SK-N-SH treated with all-trans-retinoic acid at 6 μM for 48 hours (cell line): ENCODE measurements at regions not wholly inside any gene's neighbourhood (a gene's known extent, or its start where the extent isn't known, plus 50 kb on each side); places are given as distances from the start of the nearest gene placed in this dataset.

Source experiments
- ATAC-seq: fragments of 200-7000 bp; cut with Tn5 transposase; 3 replicates; pipeline ENCODE4 v1.9.1; 2020; ENCODE audit warnings: mild to moderate bottlenecking, moderate library complexity
- ARNTL ChIP-seq: fragments of 450-650 bp; formaldehyde crosslinking; IDR thresholded peaks from 2 replicates; pipeline ENCODE4 v1.5.0; 2020; ENCODE audit warnings: low read depth, mild to moderate bottlenecking, moderate library complexity, borderline replicate concordance
- BACH2 ChIP-seq: fragments of 250-450 bp; sonication (Bioruptor Pico); IDR thresholded peaks from 2 replicates; pipeline ENCODE4 v1.9.0; 2021; ENCODE audit warnings: mild to moderate bottlenecking, borderline replicate concordance
- CSDC2 ChIP-seq: fragments of 250-450 bp; sonication (Bioruptor Pico); IDR thresholded peaks from 2 replicates; pipeline ENCODE4 v1.5.0; 2020; ENCODE audit warnings: mild to moderate bottlenecking, moderate library complexity
- ESRRG ChIP-seq: fragments of 250-450 bp; sonication (Bioruptor Pico); IDR thresholded peaks from 2 replicates; pipeline ENCODE4 v1.6.1; 2021; ENCODE audit warnings: mild to moderate bottlenecking
- GLIS3 ChIP-seq: fragments of 250-450 bp; sonication (Bioruptor Pico); IDR thresholded peaks from 2 replicates; pipeline ENCODE4 v1.5.0; 2020; ENCODE audit warnings: mild to moderate bottlenecking, moderate library complexity
- OSR1 ChIP-seq: fragments of 250-450 bp; sonication (Bioruptor Pico); IDR thresholded peaks from 2 replicates; pipeline ENCODE4 v1.8.0; 2022; ENCODE audit warnings: moderate library complexity, mild to moderate bottlenecking, inconsistent platforms
- SNAI2 ChIP-seq: fragments of 250-450 bp; sonication (Bioruptor Pico); IDR thresholded peaks from 2 replicates; pipeline ENCODE4 v1.5.0; 2020; ENCODE audit warnings: mild to moderate bottlenecking, moderate library complexity
- TOX ChIP-seq: fragments of 250-450 bp; sonication (Bioruptor Pico); IDR thresholded peaks from 2 replicates; pipeline ENCODE4 v1.8.0; 2021; ENCODE audit warnings: mild to moderate bottlenecking, moderate library complexity, borderline replicate concordance
- TSHZ2 ChIP-seq: fragments of 250-450 bp; sonication (Bioruptor Pico); IDR thresholded peaks from 2 replicates; pipeline ENCODE4 v1.5.0; 2020; ENCODE audit warnings: mild to moderate bottlenecking, moderate library complexity
- ZC3H10 ChIP-seq: fragments of 250-450 bp; sonication (Bioruptor Pico); IDR thresholded peaks from 2 replicates; pipeline ENCODE4 v1.5.1; 2021; ENCODE audit warnings: mild to moderate bottlenecking, moderate library complexity
- ZFP3 ChIP-seq: fragments of 250-450 bp; sonication (Bioruptor Pico); IDR thresholded peaks from 2 replicates; pipeline ENCODE4 v1.5.0; 2020; ENCODE audit warnings: mild to moderate bottlenecking, moderate library complexity
- ZNF70 ChIP-seq: fragments of 450-650 bp; formaldehyde crosslinking; IDR thresholded peaks from 2 replicates; pipeline ENCODE4 v1.5.0; 2020; ENCODE audit warnings: mild to moderate bottlenecking, moderate library complexity
- TF ChIP-seq, protein P1 (sequence below): fragments of 250-450 bp; sonication (Bioruptor Pico); IDR thresholded peaks from 2 replicates; pipeline ENCODE4 v1.5.1; 2021; ENCODE audit warnings: mild to moderate bottlenecking, moderate library complexity
- TF ChIP-seq, protein P2 (sequence below): fragments of 250-450 bp; sonication (Bioruptor Pico); IDR thresholded peaks from 2 replicates; pipeline ENCODE4 v1.5.1; 2020; ENCODE audit warnings: low read depth, mild to moderate bottlenecking, moderate library complexity

DNA sequence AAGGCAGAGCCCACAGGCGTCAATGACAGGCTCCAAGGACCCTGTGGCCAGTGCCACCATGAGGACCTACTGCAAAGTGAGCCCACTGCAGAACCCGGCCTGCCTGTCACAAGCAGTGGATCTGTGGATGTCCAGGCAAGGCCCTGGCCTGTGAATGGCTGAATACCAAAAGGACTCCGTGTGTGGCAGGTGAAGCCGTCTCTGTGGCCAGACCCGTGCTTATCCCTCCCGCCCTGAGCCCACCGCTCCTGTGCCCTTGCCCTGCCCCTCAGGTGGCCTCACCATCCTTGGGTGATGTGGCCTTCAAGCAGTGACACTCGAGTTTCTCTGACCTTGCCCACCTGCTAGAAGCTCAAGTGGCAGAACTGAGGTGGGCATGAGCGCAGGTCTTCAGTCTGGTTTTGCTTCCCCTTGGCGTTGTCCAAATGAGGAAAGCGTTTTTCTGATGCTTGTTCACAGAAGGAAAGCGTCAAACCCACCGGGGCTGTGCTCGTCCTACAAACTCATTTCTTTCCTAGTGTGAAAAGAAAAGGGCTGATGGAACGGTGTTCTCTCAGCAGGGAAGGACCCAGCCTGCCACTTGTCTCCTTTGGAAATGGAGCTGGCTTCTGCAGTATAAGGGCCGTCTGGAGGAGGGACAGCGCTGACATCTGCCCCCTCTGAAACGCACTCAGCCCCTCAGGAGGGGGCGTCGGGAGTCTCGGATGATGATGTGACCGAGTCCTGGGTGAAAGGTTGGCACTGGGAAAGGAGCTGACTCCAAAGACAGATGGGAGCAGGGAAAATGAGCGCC, 377.7 kb upstream of the IRX4 start:
- no peak for ATAC-seq
- TF ChIP-seq BACH2 (CRISPR knock-in tag) (no peak), TSHZ2 (CRISPR knock-in tag) (no peak), SNAI2 (CRISPR knock-in tag) (no peak)
- TF ChIP-seq, protein P1, sequence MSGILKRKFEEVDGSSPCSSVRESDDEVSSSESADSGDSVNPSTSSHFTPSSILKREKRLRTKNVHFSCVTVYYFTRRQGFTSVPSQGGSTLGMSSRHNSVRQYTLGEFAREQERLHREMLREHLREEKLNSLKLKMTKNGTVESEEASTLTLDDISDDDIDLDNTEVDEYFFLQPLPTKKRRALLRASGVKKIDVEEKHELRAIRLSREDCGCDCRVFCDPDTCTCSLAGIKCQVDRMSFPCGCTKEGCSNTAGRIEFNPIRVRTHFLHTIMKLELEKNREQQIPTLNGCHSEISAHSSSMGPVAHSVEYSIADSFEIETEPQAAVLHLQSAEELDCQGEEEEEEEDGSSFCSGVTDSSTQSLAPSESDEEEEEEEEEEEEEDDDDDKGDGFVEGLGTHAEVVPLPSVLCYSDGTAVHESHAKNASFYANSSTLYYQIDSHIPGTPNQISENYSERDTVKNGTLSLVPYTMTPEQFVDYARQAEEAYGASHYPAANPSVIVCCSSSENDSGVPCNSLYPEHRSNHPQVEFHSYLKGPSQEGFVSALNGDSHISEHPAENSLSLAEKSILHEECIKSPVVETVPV: no peak

DNA sequence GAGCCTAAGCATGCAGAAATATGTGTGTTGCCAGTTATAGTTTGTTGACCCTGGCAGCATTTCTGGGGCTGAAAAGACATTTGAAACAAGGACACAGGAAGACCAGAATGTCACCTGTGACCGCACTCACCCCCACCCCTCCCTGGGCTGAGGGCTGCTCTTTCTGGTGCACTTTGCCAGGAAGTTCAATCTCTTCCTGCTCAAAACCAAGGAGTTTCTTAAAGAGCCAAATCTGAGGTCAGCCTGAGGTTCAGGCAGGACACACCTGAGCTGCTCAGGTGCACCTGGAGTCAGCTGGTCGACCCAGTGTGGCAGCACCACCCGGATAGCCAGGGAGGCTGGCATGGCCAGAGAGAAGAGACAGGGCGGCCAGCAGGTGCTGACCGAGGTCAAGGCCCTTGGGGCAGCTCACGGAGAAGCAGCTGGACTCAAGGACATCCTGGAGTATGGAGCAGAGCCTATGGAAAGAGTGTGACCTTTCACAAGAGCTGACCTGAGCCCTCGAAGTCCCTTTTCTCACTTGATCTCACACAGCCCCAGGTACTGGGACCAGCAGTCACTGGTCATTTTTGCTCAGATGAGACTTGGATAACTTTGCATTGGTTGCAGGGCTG, 376.9 kb upstream of the IRX4 start:
- no peak for TF ChIP-seq ZFP3 (CRISPR knock-in tag)
- TF ChIP-seq, protein P2, sequence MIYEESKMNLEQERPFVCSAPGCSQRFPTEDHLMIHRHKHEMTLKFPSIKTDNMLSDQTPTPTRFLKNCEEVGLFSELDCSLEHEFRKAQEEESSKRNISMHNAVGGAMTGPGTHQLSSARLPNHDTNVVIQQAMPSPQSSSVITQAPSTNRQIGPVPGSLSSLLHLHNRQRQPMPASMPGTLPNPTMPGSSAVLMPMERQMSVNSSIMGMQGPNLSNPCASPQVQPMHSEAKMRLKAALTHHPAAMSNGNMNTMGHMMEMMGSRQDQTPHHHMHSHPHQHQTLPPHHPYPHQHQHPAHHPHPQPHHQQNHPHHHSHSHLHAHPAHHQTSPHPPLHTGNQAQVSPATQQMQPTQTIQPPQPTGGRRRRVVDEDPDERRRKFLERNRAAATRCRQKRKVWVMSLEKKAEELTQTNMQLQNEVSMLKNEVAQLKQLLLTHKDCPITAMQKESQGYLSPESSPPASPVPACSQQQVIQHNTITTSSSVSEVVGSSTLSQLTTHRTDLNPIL (CRISPR knock-in tag): no peak
- TF ChIP-seq, protein P1: no peak
- no peak for TF ChIP-seq CSDC2 (CRISPR knock-in tag)
- no peak for TF ChIP-seq OSR1 (CRISPR knock-in tag)
- no peak for TF ChIP-seq GLIS3
- no peak for TF ChIP-seq SNAI2 (CRISPR knock-in tag)
- no peak for TF ChIP-seq BACH2 (CRISPR knock-in tag)
- TF ChIP-seq ARNTL (CRISPR knock-in tag): no peak
- no peak for TF ChIP-seq ZNF70 (CRISPR knock-in tag)
- no peak for TF ChIP-seq ZC3H10 (CRISPR knock-in tag)
- TF ChIP-seq, all 23 proteins: peak for 0
- ATAC-seq: no peak

DNA sequence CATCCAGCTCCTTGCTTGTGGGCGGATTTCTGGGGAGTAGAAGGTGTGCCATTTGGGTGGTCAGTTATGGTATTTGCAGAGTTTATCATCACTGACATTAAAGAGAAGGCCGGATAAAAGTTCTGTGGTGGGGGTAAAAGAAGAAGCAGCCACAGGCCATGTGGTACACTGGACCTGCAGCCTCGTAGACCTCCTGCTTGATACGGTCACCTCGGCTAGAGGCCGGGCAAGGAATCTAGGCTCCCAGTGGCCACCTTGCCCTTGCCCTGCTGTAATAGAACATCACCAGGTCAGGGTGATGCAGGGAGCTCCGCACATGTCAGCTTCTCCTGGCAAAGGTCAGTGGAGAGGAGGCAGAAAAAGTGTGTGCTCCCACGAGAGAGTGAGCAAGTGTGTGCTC, 376.1 kb upstream of the IRX4 start:
- no peak for ATAC-seq
- TF ChIP-seq TOX (CRISPR knock-in tag): no peak
- TF ChIP-seq, protein P1: no peak
- no peak for TF ChIP-seq TSHZ2 (CRISPR knock-in tag)
- TF ChIP-seq ESRRG (CRISPR knock-in tag): no peak
- TF ChIP-seq BACH2 (CRISPR knock-in tag): no peak
